ENCODE measurements at regions not wholly inside any gene's neighbourhood (a gene's known extent, or its start where the extent isn't known, plus 50 kb on each side); places are given as distances from the start of the nearest gene placed in this dataset.
"Not testable (repeated sequence)": the region's sequence is repeated elsewhere in the genome, so short reads cannot be mapped to it uniquely, and the experiment has no call there.

- ATAC-seq (no peak), DNase-seq (no peak)
Measured at GRCh38 chr5:124872086-124872485, 125.6 kb upstream of the ZNF608 start.

DNA sequence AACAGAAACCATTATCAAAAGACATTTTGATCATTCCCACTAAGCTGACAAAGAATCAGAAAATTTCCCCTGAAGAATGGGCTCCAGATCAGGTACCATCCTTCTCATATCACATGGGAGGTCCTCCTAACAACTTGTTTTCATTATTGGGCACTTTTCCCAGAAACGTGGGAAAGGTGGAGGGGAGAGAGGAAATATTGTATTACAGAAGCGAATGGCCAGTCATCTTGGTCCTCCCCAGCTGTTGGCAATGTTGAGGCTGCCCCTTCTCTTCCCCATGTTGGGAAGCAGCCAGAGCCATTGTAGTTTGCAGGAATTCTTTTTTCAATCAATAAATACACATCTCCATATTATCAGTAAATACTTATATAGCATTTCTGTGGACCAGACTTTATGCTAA, 126.2 kb upstream of the ZNF608 start:
- ATAC-seq (no peak), DNase-seq (no peak)

GRCh38 chr5:124873188-124873587, 126.7 kb upstream of the ZNF608 start:
- DNase-seq (no peak), ATAC-seq (no peak)

DNA sequence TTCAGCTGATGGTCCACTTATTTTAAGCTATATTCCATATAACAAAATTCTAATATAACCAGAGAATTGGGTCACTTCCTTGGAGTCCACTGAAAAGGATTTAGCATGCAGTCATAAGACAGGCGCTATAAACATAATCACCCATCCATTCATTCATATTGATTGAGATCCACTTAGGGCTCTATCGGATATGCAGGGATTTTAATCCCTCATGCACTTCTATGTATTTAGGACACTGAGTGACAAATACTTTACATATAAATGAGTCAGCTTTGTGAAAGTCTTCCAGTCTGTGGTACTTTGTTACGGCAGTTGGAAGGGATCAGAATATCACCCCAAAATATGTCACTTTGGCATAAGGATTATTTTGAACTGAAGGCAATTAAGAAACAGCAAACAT, 127.3 kb upstream of the ZNF608 start:
- ATAC-seq: no peak
- DNase-seq: no peak

DNA sequence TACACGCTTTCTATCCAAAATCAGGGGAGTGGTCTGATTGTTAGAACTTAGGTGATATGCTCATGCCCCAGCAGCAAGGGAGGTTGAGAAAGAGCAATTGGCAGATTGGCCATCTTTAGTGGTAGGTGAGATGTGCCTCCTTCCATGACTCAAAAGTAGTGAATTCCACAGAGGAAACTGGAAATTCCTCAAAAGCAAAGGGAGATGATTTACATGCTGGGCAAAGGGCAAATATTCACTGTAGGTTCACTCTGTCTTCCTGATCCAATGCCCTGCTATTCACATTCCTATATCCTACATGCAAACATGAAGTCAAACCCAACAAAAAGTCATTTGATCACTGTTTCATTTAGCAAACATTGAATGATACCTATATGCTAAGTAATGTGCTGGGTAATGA, 130.1 kb upstream of the ZNF608 start:
- ATAC-seq: no peak
- DNase-seq: no peak

GRCh38 chr5:124876983-124877382, 130.5 kb upstream of the ZNF608 start:
- DNase-seq: no peak
- ATAC-seq: no peak

DNA sequence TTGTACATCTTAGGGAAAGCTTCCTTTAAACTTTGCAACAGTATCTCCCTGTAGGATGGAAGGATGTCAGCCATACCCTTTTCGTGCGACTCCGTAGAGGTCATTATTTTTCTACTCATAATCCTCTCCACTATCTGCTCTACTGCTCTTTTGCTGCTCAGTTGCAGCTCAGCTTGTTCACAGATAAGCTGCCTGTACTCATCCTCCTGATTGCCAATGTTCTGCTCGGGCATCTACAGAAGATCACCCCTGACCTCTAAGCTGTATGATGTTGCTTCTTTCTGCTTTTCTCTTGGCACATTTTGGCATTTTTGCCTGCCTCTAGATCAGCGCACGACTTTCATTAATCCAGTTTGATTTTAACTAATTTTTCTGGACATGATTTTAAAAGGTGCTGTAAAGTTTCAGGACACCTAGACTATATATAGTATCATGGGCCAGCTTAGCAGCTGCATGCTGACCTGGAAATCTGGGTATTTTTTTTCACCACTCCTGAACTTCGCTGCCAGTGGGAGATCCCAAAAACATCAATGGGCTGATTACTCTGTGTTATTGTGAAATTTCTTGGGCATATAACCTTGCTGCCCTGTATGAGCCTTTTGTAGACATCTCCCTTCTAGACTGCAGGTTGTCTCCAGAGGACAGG, 131.2 kb upstream of the ZNF608 start:
- DNase-seq: no peak
- ATAC-seq: no peak

DNA sequence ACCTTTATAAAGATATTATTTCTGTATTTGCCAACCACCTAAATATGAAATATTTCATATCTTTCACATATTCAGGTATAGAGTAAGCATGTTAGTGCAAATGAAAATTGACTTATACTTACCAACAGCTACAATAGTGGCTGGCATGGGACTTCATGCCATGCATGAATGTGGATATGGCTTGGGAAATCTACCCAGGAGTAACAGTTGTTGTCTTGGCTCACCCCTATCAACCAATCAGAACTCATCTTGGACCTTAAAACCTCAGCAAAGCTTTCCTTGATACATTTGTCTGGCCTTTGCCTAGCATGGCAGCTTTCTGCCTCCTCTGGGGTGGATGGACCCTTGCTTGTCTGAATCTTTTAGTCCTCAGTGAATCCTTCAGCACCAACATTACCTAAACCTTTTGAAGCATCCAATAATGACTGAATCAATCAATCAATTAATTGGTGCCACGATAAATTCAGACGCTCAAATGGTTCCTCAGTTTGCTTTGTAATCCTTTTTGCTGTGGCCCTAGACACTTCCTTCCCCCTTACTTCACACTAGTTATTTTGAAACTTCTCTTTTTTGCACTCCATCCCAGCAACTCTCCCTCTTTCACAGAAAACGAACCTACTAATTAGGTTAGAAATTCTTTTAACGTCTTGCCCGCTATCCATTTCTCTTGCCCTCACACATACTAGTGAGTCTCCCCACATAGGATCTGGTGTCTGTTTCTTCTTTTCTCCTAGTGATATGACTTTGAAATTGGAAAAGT, 132.3 kb upstream of the ZNF608 start:
- ATAC-seq (no peak), DNase-seq (no peak)

DNA sequence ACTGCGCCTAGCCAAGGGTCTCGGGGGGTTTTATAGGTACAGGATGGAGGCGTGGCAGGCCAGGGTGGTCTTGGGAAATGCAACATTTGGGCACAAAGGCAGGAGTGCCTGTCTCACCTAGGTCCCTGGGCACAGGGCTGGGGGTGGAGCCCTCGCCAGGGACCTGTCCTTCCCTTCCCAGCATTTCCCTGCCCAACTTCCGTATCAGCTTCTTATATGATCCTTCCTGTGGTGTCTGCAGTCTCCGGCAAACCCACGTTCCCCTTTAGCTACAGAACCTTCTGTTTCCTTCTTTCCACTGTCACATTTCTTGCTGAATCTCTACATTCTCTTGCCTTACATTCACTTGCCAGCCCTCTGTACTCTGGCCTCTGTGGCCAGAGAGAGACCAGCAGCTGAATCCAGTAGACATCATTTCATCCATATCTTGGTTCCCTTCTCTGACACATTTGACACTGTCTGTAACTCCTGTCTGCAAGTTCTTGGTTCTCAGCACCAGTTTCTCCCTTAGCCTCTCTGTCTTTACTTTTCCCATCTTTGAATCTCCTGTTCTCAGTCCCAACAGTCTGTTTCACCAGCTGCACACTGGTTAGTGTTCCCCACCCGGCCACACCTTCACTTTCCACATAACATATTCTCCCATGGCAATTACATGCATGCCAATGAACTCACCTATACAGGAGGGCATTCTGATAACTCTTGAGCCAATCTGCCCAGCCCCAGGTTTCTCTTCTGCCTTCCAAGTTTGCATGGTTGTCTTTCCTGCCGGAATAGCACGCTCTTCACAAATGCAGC, 134.7 kb upstream of the ZNF608 start:
- DNase-seq: no peak
- no peak for ATAC-seq

- ATAC-seq (no peak), DNase-seq (no peak)
Measured at GRCh38 chr5:124883681-124884080, 137.2 kb upstream of the ZNF608 start.

GRCh38 chr5:124884114-124884513, 137.7 kb upstream of the ZNF608 start:
- no peak for DNase-seq
- no peak for ATAC-seq

DNA sequence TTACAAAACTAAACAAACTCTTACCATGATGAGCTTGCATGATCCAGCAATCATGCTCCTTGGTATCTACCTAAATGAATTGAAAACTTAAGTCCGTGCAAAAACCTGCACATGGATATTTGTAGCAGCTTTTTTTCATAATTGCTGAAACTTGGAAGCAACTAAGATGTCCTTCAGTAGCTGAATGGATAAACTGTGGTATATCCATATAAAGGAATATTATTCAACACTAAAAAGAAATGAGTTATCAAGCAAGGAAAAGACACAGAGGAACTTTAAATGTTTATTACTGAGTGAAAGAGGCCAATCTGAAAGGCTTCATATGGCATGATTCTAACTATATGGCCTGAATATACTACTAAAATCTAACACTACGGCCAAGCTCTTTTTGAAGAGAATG, 139.1 kb upstream of the ZNF608 start:
- DNase-seq (no peak), ATAC-seq (no peak)

GRCh38 chr5:124887223-124887622, 140.8 kb upstream of the ZNF608 start:
- ATAC-seq: no peak
- DNase-seq: no peak

DNA sequence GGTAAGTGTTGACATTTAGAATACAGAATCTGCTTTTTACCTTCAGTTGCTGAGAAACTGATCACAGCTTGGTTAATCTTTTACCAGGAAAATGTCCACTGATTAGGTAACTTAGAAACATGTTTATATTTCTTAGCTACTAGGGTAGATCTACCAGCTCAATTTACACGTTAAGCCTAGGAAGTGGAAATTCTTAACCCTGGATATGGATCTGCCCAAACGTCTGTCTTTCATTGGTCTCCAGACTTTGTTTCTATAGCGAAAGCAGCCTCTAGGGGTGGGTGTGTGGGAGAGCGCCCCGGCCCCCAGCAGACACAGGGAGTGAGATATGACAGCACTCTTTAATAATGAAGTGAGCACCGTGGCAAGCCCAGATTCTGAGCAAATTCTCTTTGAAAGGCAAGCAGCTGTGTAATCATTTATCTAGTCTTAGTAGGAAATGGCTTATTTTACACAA, 141.6 kb upstream of the ZNF608 start:
- no peak for DNase-seq
- ATAC-seq: no peak

GRCh38 chr5:124888622-124889485, 142.4 kb upstream of the ZNF608 start:
- ATAC-seq (no peak), DNase-seq (no peak)

DNA sequence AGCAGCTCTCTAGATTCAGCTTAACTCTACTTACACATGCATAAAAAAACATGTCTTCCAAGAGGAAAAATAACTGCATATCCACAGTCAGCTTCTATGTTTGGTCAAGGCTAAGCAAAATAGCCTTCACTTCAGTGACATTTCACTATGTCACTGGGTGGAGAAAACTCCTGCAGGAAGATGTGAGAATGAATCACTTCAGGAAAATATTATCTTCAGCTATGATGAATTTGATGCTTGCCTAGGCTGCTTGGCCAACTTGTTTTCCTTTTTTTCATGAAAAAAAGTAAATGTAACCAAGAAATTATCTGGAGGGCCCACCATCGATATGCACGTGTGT, 143.0 kb upstream of the ZNF608 start:
- DNase-seq (no peak), ATAC-seq (no peak)

DNA sequence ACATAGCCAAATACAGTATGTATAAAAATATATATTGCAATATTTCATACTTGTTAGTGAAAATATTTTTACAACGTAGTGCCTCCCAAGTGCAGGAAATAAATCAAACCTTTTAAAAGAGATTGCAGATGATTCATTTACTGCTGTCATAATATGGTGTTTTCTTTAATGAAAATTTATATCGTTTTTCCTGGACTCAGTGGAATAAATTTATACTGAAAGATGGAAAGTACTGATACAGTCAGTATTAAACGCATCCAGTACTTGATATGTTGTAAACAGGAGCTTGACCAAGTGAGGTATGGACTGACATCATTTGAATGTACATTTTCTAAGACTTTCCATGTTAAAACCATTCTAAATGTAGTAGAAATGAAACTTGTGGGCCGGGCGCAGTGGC, 143.4 kb upstream of the ZNF608 start:
- DNase-seq (no peak), ATAC-seq (no peak)

DNA sequence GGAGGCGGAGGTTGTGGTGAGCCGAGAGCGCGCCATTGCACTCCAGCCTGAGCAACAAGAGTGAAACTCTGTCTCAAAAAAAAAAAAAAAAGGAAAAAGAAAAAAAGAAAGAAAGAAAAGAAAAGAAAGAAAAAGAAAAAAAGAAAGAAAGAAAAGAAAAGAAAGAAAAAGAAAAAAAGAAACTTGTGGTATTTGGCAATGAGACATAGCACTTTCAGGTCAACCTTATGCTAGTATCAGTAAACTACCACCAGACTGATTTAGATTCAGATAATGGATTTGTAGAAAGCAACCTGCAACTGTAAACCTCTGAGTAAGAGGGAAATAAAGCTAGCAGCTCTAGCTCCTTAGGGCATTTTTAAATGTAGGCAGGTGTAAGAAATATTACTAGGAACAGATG, 144.0 kb upstream of the ZNF608 start:
- DNase-seq, ATAC-seq: not testable (repeated sequence)

GRCh38 chr5:124891179-124891578, 144.7 kb upstream of the ZNF608 start:
- DNase-seq: no peak

DNA sequence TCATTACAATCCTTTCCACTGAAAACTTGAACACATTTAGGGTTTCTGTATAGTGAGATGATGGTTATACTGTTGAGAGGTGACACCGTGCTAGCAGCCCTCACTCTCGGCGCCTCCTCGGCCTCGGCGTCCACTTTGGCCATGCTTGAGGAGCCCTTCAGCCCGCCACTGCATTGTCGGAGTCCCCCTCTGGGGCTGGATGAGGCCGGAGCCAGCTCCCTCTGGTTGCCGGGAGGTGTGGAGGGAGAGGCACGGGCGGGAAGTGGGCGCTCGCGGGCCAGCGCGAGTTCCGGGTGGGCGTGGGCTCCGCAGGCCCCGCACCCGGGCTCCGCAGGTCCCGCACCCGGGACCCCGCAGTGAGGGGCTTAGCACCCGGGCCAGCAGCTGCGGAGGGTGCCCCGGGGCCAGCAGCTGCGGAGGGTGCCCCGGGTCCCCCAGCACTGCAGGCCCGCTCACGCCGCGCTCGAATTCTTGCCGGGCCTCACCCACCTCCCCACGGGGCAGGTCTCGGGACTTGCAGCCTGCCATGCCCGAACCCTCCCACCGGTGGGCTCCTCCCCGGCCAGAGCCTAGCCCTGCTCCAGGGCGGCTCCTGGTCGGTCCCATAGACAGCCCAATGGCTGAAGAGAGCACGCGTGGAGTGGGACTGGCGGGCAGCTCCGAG, 145.9 kb upstream of the ZNF608 start:
- DNase-seq: no peak
- ATAC-seq: no peak

More at GRCh38 chr5:124891179-124891578, 144.7 kb upstream of the ZNF608 start:
- no peak for ATAC-seq

DNA sequence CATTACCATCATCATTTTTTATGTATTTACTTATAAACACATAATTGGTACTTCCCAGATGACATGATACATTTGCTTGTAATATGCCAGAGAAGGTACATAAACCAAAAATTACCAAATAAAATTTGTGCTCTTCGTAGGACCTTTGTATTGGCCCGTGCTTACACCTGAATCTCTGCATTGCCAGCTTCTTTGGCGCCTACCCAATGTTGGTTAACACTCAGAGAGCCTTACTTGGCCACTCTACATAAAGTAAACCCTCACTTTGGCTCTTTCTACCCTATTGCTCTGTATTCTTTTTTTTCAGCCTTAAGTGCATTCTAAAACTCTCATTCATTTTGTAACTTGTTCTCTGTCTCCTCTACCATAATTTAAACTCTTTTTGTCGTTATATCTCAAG, 148.1 kb upstream of the ZNF608 start:
- ATAC-seq (no peak), DNase-seq (no peak)

DNA sequence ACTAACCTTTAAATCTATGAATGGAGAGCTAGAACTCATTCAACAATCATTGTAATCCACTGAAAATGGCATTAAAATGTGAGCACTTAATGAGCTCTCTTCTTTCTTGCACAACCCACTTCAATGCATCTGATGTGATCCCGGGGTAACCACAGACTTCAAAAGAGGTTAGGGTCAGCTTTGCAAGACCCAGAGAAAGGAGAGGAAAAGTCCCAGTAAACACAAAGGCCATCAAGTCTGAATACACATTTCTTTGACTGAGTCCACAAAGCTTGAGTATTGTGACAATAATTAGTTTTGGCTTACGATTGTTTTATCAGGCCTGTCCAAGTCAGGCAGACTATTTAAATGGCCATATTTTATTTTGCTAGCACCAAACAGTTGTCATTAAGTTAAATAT, 148.8 kb upstream of the ZNF608 start:
- DNase-seq (no peak), ATAC-seq (no peak)

All from stimulated activated naive CD8-positive, alpha-beta T cell treated with anti-CD3 and anti-CD28 coated beads, Interleukin-15, Interleukin-2, amounts not matched to agents 100 U/mL and 50 U/mL, for 24 hours (primary cell).